NT2/D1 (cell line): ENCODE measurements at regions not wholly inside any gene's neighbourhood (a gene's known extent, or its start where the extent isn't known, plus 50 kb on each side); places are given as distances from the start of the nearest gene placed in this dataset.
"Not testable (repeated sequence)": the region's sequence is repeated elsewhere in the genome, so short reads cannot be mapped to it uniquely, and the experiment has no call there.

ENCODE experiments used
- DNase-seq: peaks from one replicate; pipeline ENCODE4 v3.0.0-alpha.2; 2011; ENCODE audit warnings: low read depth, low spot score
- H3K27me3 ChIP-seq: 2 replicates; pipeline ENCODE4 v1.6.0; 2011; ENCODE audit warnings: mild to moderate bottlenecking; ENCODE audit not compliant: insufficient read length, insufficient read depth
- H3K36me3 ChIP-seq: 2 replicates; pipeline ENCODE4 v1.6.1; 2011; ENCODE audit warnings: mild to moderate bottlenecking, low read length, mixed read lengths; ENCODE audit not compliant: insufficient read depth, insufficient read length
- H3K4me1 ChIP-seq: 2 replicates; pipeline ENCODE4 v1.5.1; 2011; ENCODE audit not compliant: insufficient read depth, insufficient read length
- H3K4me3 ChIP-seq: 2 replicates; pipeline ENCODE4 v1.5.1; 2011; ENCODE audit warnings: low read depth; ENCODE audit not compliant: insufficient read length
- H3K9ac ChIP-seq: 2 replicates; pipeline ENCODE4 v1.6.0; 2011; ENCODE audit warnings: low read depth; ENCODE audit not compliant: insufficient read length
- H3K9me3 ChIP-seq: 2 replicates; pipeline ENCODE4 v1.5.1; 2011; ENCODE audit warnings: mild to moderate bottlenecking, low read length; ENCODE audit not compliant: insufficient read depth
- SUZ12 ChIP-seq: IDR thresholded peaks from 2 replicates; pipeline ENCODE4 v1.6.1; 2011; ENCODE audit not compliant: insufficient read length, insufficient read depth; ENCODE audit errors: extremely low read depth
- YY1 ChIP-seq: IDR thresholded peaks from 2 replicates; pipeline ENCODE4 v1.6.1; 2011; ENCODE audit not compliant: insufficient read length, insufficient read depth
- ZNF274 ChIP-seq: IDR thresholded peaks from 2 replicates; pipeline ENCODE4 v1.6.1; 2011; ENCODE audit warnings: mild to moderate bottlenecking, low read depth, low read length

DNA sequence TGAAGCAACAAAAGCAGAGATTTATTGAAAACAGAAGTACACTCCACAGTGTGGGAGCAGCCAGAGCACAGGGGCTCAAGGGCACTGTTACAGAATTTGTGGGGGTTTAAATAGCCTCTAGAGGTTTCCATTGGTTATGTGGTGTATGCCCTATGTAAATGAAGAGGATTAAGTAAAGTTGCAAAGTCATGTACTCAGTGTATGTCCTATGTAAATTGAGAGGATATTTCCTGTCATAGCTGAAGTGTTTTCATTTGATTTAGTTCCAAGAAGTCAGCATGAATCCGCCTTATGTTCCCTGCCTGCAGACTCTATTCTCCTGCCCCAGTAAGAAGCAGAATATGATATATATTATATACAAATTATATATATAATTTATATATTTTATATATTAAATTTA lies 966.0 kb upstream of the COX7C start:
- Histone ChIP-seq H3K4me1 (no peaks in the 10 kb centered on the region), H3K36me3 (no peaks in the 10 kb centered on the region), H3K27me3 (no peaks in the 10 kb centered on the region), H3K9ac (no peak overlapping the region), H3K9me3 (no peaks in the 10 kb centered on the region), H3K4me3 (no peak overlapping the region)
- no peak for DNase-seq
- TF ChIP-seq SUZ12 (no peak), ZNF274 (no peak), YY1 (no peak)

DNA sequence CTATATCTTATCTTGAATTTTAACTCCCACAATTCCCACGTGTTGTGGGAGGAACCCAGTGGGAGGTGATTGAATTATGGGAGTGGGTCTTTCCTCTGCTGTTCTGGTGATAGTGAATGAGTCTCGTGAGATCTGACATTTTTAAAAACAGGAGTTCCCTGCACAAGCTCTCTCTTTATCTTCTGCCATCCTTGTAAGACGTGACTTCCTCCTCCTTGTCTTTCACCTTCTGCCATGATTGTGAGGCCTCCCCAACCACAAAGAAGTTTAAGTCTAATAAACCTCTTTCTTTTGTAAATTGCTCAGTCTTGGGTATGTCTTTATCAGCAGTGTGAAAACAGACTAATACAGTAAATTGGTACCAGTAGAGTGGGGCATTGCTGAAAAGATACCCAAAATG lies 963.6 kb upstream of the COX7C start:
- not testable (repeated sequence) for H3K4me3 ChIP-seq, H3K4me1 ChIP-seq, H3K9me3 ChIP-seq, H3K36me3 ChIP-seq, DNase-seq, H3K9ac ChIP-seq, H3K27me3 ChIP-seq

DNA sequence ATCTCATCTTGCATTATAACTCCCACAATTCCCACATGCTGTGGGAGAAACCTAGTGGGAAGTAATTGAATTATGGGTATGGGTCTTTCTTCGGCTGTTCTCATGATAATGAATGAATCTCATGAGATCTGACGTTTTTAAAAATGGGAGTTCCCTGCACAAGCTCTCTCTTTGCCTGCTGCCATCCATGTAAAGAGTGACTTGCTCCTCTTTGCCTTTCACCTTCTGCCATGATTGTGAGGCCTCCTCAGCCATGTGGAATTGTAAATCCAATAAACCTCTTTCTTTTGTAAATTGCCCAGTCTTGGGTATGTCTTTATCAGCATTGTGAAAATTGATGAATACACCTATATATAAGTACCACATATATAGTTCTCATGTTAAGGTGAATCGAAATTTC lies 961.7 kb upstream of the COX7C start:
- H3K9ac ChIP-seq: no peak overlapping the region
- H3K4me1 ChIP-seq: no peaks in the 10 kb centered on the region
- TF ChIP-seq ZNF274 (no peak), SUZ12 (no peak), YY1 (no peak)
- no peaks in the 10 kb centered on the region for H3K9me3 ChIP-seq
- H3K4me3 ChIP-seq: no peak overlapping the region
- H3K27me3 ChIP-seq: no peaks in the 10 kb centered on the region
- no peak for DNase-seq
- no peaks in the 10 kb centered on the region for H3K36me3 ChIP-seq

DNA sequence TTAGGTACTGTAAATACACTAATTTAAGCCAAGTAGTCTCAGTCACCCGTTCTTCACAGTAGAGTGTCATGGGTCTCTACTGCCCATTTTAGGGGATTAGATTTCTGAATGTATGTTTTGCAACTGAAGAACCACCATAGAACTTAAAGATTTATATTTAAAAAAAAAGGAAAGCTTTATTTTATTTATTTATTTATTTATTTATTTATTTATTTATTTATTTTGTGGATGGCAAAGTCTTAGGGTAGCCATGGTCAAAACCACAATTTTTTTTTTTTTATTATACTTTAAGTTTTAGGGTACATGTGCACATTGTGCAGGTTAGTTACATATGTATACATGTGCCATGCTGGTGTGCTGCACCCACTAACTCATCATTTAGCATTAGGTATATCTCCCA lies 960.4 kb upstream of the COX7C start:
- H3K4me1 ChIP-seq, H3K27me3 ChIP-seq, DNase-seq, H3K9me3 ChIP-seq, H3K4me3 ChIP-seq, H3K9ac ChIP-seq, H3K36me3 ChIP-seq: not testable (repeated sequence)

DNA sequence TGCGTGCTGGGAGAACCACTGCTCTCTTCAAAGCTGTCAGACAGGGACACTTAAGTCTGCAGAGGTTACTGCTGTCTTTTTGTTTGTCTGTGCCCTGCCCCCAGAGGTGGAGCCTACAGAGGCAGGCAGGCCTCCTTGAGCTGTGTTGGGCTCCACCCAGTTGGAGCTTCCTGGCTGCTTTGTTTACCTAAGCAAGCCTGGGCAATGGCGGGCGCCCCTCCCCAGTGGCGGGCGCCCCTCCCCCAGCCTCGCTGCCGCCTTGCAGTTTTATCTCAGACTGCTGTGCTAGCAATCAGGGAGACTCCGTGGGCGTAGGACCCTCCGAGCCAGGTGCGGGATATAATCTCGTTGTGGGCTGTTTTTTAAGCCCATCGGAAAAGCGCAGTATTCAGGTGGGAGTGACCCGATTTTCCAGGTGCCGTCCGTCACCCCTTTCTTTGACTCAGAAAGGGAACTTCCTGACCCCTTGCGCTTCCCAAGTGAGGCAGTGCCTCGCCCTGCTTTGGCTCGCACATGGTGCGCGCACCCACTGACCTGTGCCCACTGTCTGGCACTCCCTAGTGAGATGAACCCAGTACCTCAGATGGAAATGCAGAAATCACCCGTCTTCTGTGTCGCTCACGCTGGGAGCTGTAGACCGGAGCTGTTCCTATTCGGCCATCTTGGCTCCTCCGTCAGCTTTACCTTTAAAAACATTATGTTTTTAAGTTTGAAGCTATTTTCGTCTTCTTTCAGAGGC lies 954.6 kb upstream of the COX7C start:
- H3K36me3 ChIP-seq, H3K27me3 ChIP-seq, H3K9me3 ChIP-seq, DNase-seq, H3K9ac ChIP-seq, H3K4me1 ChIP-seq, H3K4me3 ChIP-seq: not testable (repeated sequence)

DNA sequence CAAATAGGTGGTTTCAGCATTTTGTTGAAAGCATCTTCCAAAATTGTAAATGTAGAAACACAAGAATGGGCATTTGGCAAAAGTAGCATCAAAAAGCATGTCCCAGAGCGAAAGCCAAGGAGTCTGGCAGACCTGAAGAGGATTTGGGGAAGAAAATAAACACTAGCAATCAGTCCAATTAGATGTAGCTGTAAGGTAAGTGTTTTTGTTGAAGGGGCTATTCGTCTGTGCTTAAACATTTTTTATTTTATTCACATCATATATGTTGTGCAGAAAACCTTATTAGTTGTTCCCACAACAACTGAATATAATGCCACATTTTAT lies 954.1 kb upstream of the COX7C start:
- Histone ChIP-seq H3K4me3 (no peak overlapping the region), H3K27me3 (no peaks in the 10 kb centered on the region), H3K4me1 (no peaks in the 10 kb centered on the region), H3K9ac (no peak overlapping the region), H3K9me3 (no peaks in the 10 kb centered on the region), H3K36me3 (no peaks in the 10 kb centered on the region)
- no peak for DNase-seq
- TF ChIP-seq ZNF274: no peak
- no peak for TF ChIP-seq SUZ12
- TF ChIP-seq YY1: no peak

DNA sequence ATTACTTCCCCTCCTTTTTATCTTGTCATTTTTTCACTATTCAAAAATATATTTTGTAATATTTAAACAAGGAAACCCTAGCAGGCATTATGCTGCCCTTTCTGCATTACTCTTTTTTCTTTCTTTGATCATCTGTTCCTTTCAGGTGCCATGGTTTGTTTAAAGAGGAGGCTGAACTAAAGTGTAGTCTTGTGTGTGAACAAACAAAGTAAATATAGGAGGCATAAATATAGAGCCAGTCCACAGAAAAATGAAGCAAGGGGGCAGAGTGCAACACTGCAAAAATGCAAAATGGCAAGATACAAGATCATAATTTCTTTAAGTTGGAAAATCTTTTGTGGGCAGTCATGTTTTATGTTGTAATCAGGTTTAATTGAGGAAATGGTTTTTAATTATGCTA lies 947.3 kb upstream of the COX7C start:
- Histone ChIP-seq H3K36me3 (no peaks in the 10 kb centered on the region), H3K4me3 (no peak overlapping the region)
- no peak for DNase-seq

DNA sequence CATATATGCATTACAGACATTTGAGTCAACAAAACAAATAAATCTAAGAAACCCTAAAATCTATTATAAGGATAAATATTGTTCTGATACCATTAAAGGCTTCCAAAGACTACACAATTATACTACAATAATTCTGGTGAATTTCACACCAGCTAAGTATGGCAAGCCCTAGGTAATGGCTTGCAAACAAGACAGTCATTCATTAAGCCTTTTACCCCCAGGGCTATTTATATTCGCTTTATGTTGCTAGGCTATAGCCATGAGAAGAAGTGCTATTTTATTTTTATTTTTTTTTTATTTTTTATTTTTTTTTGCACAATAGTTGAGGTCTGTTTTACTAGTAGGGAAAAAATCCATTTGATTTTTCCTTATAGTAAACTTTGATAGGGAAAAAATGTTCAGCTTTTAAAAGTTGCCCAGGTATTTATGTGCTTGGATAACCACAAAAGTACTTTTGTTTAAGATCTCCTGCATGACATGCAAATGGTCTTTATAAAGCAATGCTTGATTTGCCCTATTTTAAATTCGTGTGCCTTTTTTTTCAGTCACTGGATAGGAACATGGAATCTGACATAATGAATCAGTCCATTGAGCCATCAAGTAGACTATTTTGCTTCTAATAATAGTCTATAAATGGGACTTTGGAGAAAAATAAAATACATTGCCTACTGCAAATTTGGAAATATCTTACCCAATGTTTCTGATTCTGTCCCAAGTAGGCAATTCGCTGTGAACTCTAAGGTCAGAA lies 946.3 kb upstream of the COX7C start:
- Histone ChIP-seq H3K36me3 (no peaks in the 10 kb centered on the region), H3K4me3 (no peak overlapping the region), H3K4me1 (no peaks in the 10 kb centered on the region), H3K9ac (no peak overlapping the region), H3K27me3 (no peaks in the 10 kb centered on the region), H3K9me3 (no peaks in the 10 kb centered on the region)
- DNase-seq: no peak
- no peak for TF ChIP-seq SUZ12
- no peak for TF ChIP-seq YY1
- TF ChIP-seq ZNF274: no peak

More for the DNA sequence above, 947.3 kb upstream of the COX7C start:
- Histone ChIP-seq H3K9ac (no peak overlapping the region), H3K27me3 (no peaks in the 10 kb centered on the region), H3K9me3 (no peaks in the 10 kb centered on the region), H3K4me1 (no peaks in the 10 kb centered on the region)
- TF ChIP-seq ZNF274: no peak
- no peak for TF ChIP-seq YY1
- TF ChIP-seq SUZ12: no peak
